SU-DHL-6 (cell line): ENCODE measurements at regions not wholly inside any gene's neighbourhood (a gene's known extent, or its start where the extent isn't known, plus 50 kb on each side); places are given as distances from the start of the nearest gene placed in this dataset.

Source experiments
- H2AFZ ChIP-seq: fragments of 200-600 bp; sonication (generic); 2 replicates; pipeline ENCODE4 v1.6.1; 2014; ENCODE audit warnings: low read depth, mild to moderate bottlenecking, moderate library complexity, mixed read lengths, antibody characterized with exemption, low read length; ENCODE audit not compliant: severe bottlenecking
- H3F3A ChIP-seq: fragments of 200-600 bp; shearing (Covaris generic); 2 replicates; pipeline ENCODE4 v1.6.0; 2016; ENCODE audit warnings: antibody characterized with exemption, mild to moderate bottlenecking; ENCODE audit not compliant: insufficient read depth
- H3K27ac ChIP-seq: fragments of 200-600 bp; sonication (generic); 2 replicates; pipeline ENCODE4 v1.5.1; 2016; ENCODE audit warnings: low read depth, mild to moderate bottlenecking, low read length, moderate library complexity, mixed read lengths
- H3K27me3 ChIP-seq: fragments of 200-600 bp; sonication (generic), shearing (Covaris generic); 2 replicates; pipeline ENCODE4 v1.6.0; 2014; ENCODE audit warnings: mild to moderate bottlenecking, low read length
- H3K36me3 ChIP-seq: fragments of 200-600 bp; sonication (generic); 2 replicates; pipeline ENCODE4 v1.6.1; 2014; ENCODE audit warnings: mild to moderate bottlenecking, low read length, mixed read lengths
- H3K4me2 ChIP-seq: fragments of 300-600, 200-600 bp; shearing (Covaris generic), sonication (generic); 2 replicates; pipeline ENCODE4 v1.6.0; 2014; ENCODE audit warnings: low read length, low read depth, mild to moderate bottlenecking; ENCODE audit not compliant: poor library complexity, severe bottlenecking
- H3K4me3 ChIP-seq: fragments of 200-600 bp; sonication (generic); 2 replicates; pipeline ENCODE4 v1.5.1; 2014; ENCODE audit warnings: antibody characterized with exemption, low read length, mild to moderate bottlenecking, mixed read lengths; ENCODE audit not compliant: insufficient read depth, poor library complexity, severe bottlenecking
- H3K79me2 ChIP-seq: fragments of 200-600 bp; sonication (generic); 2 replicates; pipeline ENCODE4 v1.6.1; 2014; ENCODE audit warnings: mild to moderate bottlenecking, low read length, moderate library complexity; ENCODE audit not compliant: insufficient read depth
- H3K9ac ChIP-seq: fragments of 200-600 bp; sonication (generic); 2 replicates; pipeline ENCODE4 v1.7.0; 2014; ENCODE audit warnings: mild to moderate bottlenecking, low read length
- H3K9me2 ChIP-seq: fragments of 200-600 bp; sonication (generic); replicated peaks from 2 replicates; pipeline ENCODE4 v1.6.1; 2014; ENCODE audit warnings: low read length; ENCODE audit not compliant: insufficient read depth
- H3K9me3 ChIP-seq: fragments of 200-600 bp; sonication (generic); 2 replicates; pipeline ENCODE4 v1.6.1; 2014; ENCODE audit warnings: low read length, mixed read lengths; ENCODE audit not compliant: insufficient read depth
- H4K20me1 ChIP-seq: fragments of 200-600 bp; sonication (generic); 2 replicates; pipeline ENCODE4 v1.6.1; 2014; ENCODE audit warnings: low read depth, mild to moderate bottlenecking, antibody characterized with exemption, low read length, moderate library complexity, mixed read lengths
- EZH2phosphoT487 ChIP-seq: fragments of 200-600 bp; sonication (generic), shearing (Covaris generic); conservative IDR thresholded peaks from 2 replicates; pipeline ENCODE4 v1.6.1; 2018; ENCODE audit warnings: mild to moderate bottlenecking, antibody characterized with exemption, low read length, moderate library complexity, mixed read lengths
- TF ChIP-seq, protein P1 (sequence below): fragments of 200-600 bp; sonication (generic); IDR thresholded peaks from one replicate; pipeline ENCODE4 v1.5.1; 2017; ENCODE audit warnings: antibody characterized with exemption, mild to moderate bottlenecking, low read length, moderate library complexity; ENCODE audit not compliant: insufficient read depth, poor library complexity, severe bottlenecking

DNA sequence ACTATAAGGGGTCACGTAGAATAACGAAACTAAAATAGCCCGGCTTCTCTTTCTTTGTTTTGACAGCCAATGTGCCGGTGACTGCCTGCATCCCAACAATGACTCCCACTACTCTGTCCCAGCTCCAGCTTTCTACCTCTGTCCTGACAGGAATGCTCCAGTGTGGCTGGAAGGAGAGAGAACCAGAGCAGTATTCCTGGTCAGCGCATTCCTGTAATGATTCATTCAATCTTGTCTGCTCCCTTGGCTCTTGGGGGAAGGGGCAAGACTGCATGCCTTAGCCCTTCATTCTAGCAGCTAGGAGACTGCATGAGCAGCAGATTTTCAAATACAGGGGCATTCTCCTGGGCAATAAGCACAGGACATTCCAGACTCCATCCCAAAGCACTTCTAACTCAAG lies 132.1 kb upstream of the PRMT6 start:
- Histone ChIP-seq H3K79me2 (no peaks in the 10 kb centered on the region), H3K27ac (no peak overlapping the region), H3F3A (no peaks in the 10 kb centered on the region), H4K20me1 (no peaks in the 10 kb centered on the region), H3K9me3 (no peaks in the 10 kb centered on the region), H3K9me2 (no peaks in the 10 kb centered on the region), H3K4me2 (no peak overlapping the region), H3K9ac (no peak overlapping the region), H3K27me3 (no peaks in the 10 kb centered on the region), H3K36me3 (no peaks in the 10 kb centered on the region), H3K4me3 (no peak overlapping the region), H2AFZ (no peak overlapping the region)
- TF ChIP-seq EZH2phosphoT487, result no peak
- TF ChIP-seq, protein P1, sequence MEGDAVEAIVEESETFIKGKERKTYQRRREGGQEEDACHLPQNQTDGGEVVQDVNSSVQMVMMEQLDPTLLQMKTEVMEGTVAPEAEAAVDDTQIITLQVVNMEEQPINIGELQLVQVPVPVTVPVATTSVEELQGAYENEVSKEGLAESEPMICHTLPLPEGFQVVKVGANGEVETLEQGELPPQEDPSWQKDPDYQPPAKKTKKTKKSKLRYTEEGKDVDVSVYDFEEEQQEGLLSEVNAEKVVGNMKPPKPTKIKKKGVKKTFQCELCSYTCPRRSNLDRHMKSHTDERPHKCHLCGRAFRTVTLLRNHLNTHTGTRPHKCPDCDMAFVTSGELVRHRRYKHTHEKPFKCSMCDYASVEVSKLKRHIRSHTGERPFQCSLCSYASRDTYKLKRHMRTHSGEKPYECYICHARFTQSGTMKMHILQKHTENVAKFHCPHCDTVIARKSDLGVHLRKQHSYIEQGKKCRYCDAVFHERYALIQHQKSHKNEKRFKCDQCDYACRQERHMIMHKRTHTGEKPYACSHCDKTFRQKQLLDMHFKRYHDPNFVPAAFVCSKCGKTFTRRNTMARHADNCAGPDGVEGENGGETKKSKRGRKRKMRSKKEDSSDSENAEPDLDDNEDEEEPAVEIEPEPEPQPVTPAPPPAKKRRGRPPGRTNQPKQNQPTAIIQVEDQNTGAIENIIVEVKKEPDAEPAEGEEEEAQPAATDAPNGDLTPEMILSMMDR, result no peak

DNA sequence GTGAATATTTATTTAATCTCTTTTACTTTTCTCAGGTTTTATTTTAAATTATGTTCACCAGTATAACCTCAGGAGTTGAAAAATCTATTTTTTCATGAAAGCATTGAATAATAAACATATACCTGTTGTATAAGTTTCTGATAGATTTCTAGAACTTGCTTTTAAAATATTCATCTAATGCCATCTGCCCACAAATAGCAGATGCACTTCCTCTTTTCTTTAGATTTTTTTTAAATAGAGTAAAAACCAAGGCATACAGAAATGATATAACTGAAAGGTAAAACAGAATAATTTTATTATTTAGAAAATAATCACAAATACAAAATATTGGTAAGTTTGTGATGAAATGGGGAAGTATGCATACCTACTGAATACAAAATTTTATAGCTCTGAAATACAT lies 130.7 kb upstream of the PRMT6 start:
- Histone ChIP-seq H3K9ac (no peak overlapping the region), H3K79me2 (no peaks in the 10 kb centered on the region), H3K4me3 (no peak overlapping the region), H2AFZ (peak overlapping the region; percentile 1), H3K36me3 (no peaks in the 10 kb centered on the region), H3K27me3 (no peaks in the 10 kb centered on the region), H3K27ac (no peak overlapping the region), H3K9me2 (no peaks in the 10 kb centered on the region), H3K4me2 (peak overlapping the region; percentile 25), H3K9me3 (no peaks in the 10 kb centered on the region), H3F3A (no peaks in the 10 kb centered on the region), H4K20me1 (no peaks in the 10 kb centered on the region)
- TF ChIP-seq, protein P1, result no peak
- no peak for TF ChIP-seq EZH2phosphoT487

DNA sequence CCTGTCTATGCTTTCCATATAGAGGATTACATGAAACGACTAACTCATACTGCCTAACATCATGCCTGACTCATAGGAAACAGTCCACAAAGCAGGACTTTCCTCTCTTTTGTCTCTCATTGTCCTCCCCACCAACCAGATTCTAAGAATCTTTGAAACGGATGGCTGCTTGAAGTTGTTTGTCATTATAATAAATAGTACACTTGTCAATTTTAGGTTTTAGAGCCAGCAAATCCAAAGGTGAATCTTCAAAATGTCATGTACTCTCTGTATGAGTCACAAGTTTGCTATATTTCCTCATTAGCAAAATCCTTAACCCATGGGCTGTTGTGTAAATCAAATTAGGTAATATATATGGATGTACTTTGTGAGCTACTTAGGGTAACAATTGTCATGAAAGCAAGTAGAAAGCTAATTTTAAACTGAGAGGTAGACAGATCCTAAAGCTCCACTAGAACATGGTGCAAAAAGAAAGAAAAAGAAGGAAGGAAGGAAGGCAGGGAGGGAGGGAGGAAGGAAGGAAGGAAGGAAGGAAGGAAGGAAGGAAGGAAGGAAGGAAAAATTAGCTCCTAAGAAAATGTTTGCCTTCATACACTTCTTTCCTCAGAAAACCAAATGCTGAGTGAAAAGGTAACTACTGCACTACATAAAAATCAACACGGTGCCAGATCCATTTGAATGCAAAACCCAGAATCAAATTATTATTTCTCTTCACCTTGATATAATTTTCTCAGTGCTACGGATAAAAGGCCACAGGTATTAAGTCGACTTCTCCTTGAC lies 129.5 kb upstream of the PRMT6 start:
- no peaks in the 10 kb centered on the region for H4K20me1 ChIP-seq

More for the DNA sequence above, 129.5 kb upstream of the PRMT6 start:
- Histone ChIP-seq H3K36me3 (no peaks in the 10 kb centered on the region), H2AFZ (peak overlapping the region; percentile 1), H3K4me3 (no peak overlapping the region), H3K9me3 (no peaks in the 10 kb centered on the region), H3K27me3 (no peaks in the 10 kb centered on the region), H3K4me2 (no peak overlapping the region), H3K9ac (no peak overlapping the region), H3F3A (no peaks in the 10 kb centered on the region), H3K79me2 (no peaks in the 10 kb centered on the region), H3K9me2 (no peaks in the 10 kb centered on the region), H3K27ac (no peak overlapping the region)
- TF ChIP-seq, protein P1, result no peak
- no peak for TF ChIP-seq EZH2phosphoT487
